ENCODE measurements at regions not wholly inside any gene's neighbourhood (a gene's known extent, or its start where the extent isn't known, plus 50 kb on each side); places are given as distances from the start of the nearest gene placed in this dataset.

DNA sequence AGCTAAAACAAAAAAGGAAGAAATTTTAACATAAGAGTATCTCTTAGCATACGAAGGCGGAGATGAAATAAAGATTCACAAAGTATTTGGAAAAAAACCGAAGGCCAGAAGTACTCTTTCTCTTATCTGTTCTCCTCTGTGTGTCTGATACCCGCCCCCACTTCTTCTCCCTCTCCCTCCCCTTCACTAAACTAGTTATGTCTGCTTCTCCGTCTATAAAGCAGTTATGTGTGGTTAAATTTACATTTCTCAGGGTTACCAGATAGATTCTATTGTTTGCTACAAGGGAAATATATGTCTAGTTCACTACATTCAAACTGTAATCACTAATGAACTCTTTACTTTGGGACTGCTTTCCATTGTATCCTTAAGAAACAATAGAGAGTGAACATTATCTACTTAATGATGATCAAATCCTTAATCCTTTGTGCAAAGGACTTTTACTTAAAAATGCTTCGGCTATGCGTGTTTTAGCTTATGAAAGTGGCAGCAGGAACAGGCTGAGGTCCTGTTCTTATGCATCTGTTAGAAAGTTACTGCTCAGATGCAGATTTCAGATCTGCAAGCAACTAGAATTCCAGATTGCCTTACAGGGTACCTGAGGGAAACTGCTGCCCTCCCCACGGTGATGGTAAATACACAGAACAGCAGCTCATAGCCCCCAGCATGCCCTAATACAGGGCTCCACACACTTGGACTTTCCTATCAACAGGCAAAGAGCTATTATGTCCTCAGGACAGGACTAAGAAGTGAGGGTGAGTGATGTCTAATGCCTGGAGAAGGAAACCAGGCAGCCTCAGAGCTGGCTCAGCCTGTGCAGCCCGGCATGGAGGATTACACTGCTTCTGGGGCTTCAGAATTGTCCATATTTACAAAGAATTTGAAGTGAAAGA lies 273.3 kb downstream of the FZD1 start (continued):
- TF ChIP-seq ZNF274 (IDR thresholded peaks at IDR 0.05; ENCODE audit: low read depth, low read length) (no peak), CEBPB (IDR thresholded peaks at IDR 0.05; ENCODE audit: low read depth) (no peak), EZH2phosphoT487 (IDR thresholded peaks at IDR 0.05; ENCODE audit: borderline replicate concordance) (no peak)

DNA sequence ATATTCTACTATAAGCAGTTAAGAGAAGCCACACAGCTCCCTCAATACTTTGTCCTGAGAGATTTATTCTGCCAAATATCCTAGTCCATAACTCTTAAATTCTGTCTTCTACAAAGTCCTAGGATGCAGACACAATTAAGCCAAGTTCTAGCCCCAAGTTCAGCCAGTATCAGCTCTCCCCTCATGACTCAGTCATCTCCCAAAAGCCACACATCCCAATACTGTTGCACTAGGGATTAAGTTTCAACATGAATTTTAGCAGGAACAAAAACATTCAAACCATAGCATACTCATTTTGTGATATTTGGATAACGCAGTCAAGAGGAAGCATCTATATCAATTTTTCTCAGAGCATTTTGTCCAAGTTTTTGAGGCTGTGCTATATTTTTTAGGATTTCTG lies 277.4 kb downstream of the FZD1 start:
- ChIA-PET CTCF (no interaction called here), POLR2A (no interaction called here), RAD21 (ENCODE audit: low non-redundant PET in 1 of 2, low total read pairs in 2 of 2, uncharacterized antibody in 2 of 2, unreplicated experiment in 2 of 2) (no interaction called here)
- Histone ChIP-seq H3K4me1 (ENCODE audit: control insufficient read depth in 1 of 2, insufficient read depth in 2 of 2, low read length in 2 of 2) (no peaks in the 10 kb centered on the region), H3K9ac (ENCODE audit: low read length) (no peak overlapping the region), H3K27ac (ENCODE audit: low read depth, low read length) (no peak overlapping the region), H3K9me2 (ENCODE audit: insufficient read depth) (no peaks in the 10 kb centered on the region), H3K4me2 (ENCODE audit: low read length) (no peak overlapping the region), H2AFZ (ENCODE audit: low read depth, low read length, poor library complexity, severe bottlenecking) (no peak overlapping the region), H4K20me1 (ENCODE audit: insufficient read depth) (no peaks in the 10 kb centered on the region), H3K9me3 (ENCODE audit: control insufficient read depth in 1 of 2, insufficient read depth in 1 of 2, low read depth in 1 of 2, low read length in 2 of 2) (no peaks in the 10 kb centered on the region), H3K36me3 (ENCODE audit: control insufficient read depth in 1 of 2, insufficient read depth in 2 of 2, low read length in 2 of 2) (no peaks in the 10 kb centered on the region), H3K4me3 (replicated peaks in 1 of 2; ENCODE audit: low read depth in 1 of 2, low read length in 2 of 2) (no peak overlapping the region), H3K79me2 (ENCODE audit: insufficient read depth, low read length) (no peaks in the 10 kb centered on the region), H3K27me3 (ENCODE audit: insufficient read depth, low read length) (no peaks in the 10 kb centered on the region)
- BruUV-seq (replicated peaks): no TSS peak
- DNase-seq (ENCODE audit: low read depth, low spot score) (no peak), ATAC-seq (no peak)
- no peak for TF ChIP-seq EGR1 (IDR thresholded peaks at IDR 0.05; ENCODE audit: low read depth)
- TF ChIP-seq, protein P1, sequence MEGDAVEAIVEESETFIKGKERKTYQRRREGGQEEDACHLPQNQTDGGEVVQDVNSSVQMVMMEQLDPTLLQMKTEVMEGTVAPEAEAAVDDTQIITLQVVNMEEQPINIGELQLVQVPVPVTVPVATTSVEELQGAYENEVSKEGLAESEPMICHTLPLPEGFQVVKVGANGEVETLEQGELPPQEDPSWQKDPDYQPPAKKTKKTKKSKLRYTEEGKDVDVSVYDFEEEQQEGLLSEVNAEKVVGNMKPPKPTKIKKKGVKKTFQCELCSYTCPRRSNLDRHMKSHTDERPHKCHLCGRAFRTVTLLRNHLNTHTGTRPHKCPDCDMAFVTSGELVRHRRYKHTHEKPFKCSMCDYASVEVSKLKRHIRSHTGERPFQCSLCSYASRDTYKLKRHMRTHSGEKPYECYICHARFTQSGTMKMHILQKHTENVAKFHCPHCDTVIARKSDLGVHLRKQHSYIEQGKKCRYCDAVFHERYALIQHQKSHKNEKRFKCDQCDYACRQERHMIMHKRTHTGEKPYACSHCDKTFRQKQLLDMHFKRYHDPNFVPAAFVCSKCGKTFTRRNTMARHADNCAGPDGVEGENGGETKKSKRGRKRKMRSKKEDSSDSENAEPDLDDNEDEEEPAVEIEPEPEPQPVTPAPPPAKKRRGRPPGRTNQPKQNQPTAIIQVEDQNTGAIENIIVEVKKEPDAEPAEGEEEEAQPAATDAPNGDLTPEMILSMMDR (IDR thresholded peaks at IDR 0.05 in 2 of 3, conservative IDR thresholded peaks at IDR 0.05 in 1 of 3; ENCODE audit: borderline replicate concordance in 1 of 3, insufficient read depth in 1 of 3, low read depth in 2 of 3, low read length in 2 of 3): no peak
- no peak for TF ChIP-seq SRF (IDR thresholded peaks at IDR 0.05; ENCODE audit: low read depth)
- TF ChIP-seq SIN3A (IDR thresholded peaks at IDR 0.05; ENCODE audit: low read depth): no peak
- intact Hi-C loops (cut with micrococcal nuclease): no loop called here
